GM12874 (cell line): ENCODE measurements at regions not wholly inside any gene's neighbourhood (a gene's known extent, or its start where the extent isn't known, plus 50 kb on each side); places are given as distances from the start of the nearest gene placed in this dataset.

Experiments used
- CTCF ChIP-seq: IDR thresholded peaks from 2 replicates; pipeline ENCODE4 v1.5.1; 2011; ENCODE audit warnings: low read depth, mild to moderate bottlenecking, control low read depth, low read length, moderate library complexity; ENCODE audit not compliant: insufficient read depth

- no peak for TF ChIP-seq CTCF
Measured at GRCh38 chr5:113721171-113721570, 207.7 kb downstream of the YTHDC2 start.

- TF ChIP-seq CTCF: no peak
Measured at GRCh38 chr5:113723021-113723420, 209.5 kb downstream of the YTHDC2 start.

- TF ChIP-seq CTCF: no peak
Measured at GRCh38 chr5:113735751-113736150, 222.3 kb downstream of the YTHDC2 start.

GRCh38 chr5:113742176-113742575, 228.7 kb downstream of the YTHDC2 start:
- TF ChIP-seq CTCF: no peak

- TF ChIP-seq CTCF: no peak
Measured at GRCh38 chr5:113742639-113743038, 229.1 kb downstream of the YTHDC2 start.

- no peak for TF ChIP-seq CTCF
Measured at GRCh38 chr5:113748403-113748802, 234.9 kb downstream of the YTHDC2 start.

- no peak for TF ChIP-seq CTCF
Measured at GRCh38 chr5:113749334-113749733, 235.8 kb downstream of the YTHDC2 start.

GRCh38 chr5:113755516-113755915, 242.0 kb downstream of the YTHDC2 start:
- TF ChIP-seq CTCF: no peak
